RPMI8226 (cell line): ENCODE measurements at regions not wholly inside any gene's neighbourhood (a gene's known extent, or its start where the extent isn't known, plus 50 kb on each side); places are given as distances from the start of the nearest gene placed in this dataset.

Source experiments
- DNase-seq: peaks from one replicate; pipeline ENCODE4 v3.0.0-alpha.2; 2015

DNA sequence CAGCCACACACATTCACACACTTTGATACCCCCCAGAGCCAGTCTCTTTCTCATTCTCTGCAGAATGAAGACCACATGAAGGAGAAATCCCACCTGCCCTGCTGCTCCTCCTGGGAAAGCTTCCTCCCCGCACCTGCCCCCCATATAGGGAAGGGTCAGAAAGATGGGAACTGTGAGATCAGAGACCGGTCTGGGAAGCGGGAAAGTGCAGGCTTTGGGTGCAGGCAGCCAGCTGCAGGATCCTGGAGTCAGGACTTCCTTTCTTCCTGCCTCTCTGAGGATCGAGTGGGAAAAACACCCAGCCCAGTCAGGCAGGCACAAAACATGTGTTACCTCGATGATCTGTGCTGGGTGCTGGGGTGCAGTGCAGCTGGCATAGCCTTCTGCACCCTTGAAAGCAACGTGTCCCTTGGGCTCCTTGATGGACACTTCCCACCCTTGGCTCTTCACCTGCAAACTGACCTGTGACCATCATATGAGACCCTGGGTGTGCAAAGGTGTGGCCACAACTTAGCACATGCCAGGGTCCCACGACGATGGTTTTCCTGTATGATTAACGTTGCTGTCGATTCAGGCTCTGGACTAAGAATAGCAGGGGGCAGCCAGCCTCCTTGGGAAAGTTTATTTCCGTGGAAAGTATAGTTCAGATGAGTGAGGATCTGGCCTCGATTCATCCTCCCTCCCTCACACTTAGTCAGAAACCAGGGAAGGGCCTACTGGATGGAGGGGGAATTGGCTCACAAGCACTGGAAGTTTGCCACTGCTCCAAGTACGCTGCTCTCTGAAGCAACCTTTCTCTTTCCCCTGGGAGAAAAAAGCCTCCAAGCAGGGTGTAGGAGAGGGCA lies 105.4 kb upstream of the MED13L start:
- DNase-seq = no peak

DNA sequence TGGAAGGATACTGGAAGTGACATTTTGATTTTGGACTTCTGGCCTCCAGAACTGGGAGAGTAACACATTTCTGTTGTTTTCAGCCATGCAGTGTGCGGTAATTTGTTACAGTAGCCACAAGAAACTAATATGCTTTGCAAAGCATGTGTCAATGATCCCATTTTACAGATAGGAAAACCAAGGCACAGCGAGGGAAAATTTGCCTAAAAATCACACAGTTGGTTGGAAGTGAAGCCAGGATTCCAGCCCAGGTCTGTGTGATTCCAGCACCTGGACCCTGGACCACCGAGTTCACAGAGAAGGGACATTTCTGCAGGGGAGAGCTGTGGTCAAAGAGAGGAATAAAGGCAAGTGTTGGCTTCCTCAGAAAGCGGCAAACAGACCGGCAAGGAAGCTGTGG lies 106.7 kb upstream of the MED13L start:
- no peak for DNase-seq

DNA sequence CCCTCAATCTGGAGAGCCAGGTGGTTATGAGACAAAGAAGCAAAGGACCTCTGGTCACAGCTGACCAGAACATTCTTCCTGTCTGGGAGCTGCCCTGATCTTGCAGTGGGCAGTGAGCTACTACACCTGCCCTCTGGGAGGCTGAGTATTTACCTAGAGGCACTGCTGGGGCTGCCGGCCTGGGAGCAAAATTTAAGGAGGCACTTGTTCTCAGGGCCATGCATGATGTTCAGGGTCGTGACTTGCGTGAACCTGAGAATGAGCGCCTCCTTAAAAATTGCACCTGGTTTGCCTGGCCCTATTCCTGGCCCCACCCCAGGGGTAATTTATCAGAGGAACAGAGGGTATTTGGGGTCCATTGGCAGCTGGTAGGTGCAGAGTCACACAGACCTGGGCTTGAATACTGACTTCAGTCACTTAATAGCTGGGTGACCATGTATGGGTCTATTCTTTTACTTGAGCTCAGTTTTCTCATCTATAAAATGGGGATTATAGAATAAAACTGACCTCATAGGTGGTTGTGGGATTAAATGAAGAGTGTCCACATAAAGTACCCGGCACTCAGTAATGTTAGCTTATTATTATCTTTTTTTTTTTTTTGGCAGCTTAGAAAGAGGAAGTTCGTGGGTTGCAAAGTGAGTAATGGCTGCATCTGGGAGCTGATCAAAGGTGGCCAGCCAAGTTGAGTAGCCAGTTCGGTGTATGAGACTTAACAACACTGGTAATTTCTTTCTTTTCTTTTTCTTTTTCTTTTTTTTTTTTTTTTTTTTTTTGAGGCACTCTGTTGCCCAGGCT lies 107.4 kb upstream of the MED13L start:
- peak; percentile 55 for DNase-seq

DNA sequence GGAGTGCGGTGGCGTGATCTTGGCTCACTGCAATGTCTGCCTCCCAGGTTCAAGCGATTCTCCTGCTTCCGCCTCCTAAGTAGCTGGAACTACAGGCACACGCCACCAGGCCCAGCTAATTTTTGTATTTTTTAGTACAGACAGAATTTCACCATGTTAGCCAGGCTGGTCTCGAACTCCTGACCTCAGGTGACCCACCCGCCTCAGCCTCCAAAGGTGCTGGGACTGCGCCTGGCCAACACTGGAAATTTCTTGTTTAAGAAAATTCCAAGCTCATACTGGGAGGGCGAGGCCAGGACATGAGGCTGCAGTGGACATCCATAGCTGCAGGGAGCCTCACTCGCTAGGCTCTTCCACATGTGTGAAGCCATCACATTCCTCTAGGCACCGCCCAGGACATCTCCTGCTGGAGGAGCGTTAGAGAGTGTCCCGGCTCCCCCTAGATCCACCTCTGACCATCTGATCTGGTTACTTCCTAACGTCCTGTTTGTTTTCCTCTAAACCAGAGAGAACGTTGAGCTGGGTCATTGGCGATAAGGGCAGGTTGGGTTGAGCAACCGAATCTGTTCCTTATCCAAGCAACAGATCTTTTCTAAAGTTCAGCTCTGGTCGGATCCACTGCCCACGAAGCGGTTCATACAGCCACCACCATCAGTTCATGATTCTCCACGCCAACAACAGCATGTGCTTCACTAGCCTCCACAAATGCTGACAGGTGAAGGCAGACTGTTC lies 108.2 kb upstream of the MED13L start:
- no peak for DNase-seq

DNA sequence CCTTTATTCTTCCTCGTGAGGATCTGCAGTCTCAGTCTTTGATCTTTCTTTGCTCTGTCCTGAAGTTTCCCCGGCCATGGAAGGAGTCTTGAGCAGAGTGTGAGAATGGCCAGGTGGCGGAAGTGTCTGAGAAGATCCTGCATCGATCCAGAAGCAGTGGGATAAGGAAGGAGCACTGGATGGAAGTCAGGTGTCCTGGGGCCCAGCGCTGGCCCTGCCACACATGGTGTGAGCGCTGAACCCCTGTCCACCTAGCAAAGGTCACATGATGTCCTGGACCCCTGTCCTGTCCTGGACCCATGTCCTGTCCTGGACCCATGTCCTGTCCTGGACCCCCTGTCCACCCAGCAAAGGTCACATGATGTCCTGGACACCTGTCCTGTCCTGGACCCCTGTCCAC lies 111.8 kb upstream of the MED13L start:
- no peak for DNase-seq

DNA sequence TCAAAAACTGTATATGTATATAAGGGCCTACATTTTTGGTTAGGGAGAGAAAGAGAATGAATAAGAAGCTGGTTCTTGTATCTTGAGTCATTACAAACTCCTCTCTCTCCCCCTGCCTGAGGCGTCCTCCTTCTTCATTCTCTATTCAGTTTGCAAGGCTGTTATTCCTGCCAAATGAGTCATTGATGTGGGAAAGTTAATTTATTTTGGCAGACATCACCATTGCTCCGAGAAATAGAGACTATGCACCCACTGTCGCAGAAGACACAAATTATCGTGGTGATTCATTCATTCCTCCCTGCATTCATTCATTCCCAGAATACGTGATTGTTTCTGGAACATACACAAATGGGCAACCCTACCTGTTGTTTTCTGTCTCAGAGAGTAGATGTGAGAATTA lies 112.5 kb upstream of the MED13L start:
- DNase-seq = no peak

DNA sequence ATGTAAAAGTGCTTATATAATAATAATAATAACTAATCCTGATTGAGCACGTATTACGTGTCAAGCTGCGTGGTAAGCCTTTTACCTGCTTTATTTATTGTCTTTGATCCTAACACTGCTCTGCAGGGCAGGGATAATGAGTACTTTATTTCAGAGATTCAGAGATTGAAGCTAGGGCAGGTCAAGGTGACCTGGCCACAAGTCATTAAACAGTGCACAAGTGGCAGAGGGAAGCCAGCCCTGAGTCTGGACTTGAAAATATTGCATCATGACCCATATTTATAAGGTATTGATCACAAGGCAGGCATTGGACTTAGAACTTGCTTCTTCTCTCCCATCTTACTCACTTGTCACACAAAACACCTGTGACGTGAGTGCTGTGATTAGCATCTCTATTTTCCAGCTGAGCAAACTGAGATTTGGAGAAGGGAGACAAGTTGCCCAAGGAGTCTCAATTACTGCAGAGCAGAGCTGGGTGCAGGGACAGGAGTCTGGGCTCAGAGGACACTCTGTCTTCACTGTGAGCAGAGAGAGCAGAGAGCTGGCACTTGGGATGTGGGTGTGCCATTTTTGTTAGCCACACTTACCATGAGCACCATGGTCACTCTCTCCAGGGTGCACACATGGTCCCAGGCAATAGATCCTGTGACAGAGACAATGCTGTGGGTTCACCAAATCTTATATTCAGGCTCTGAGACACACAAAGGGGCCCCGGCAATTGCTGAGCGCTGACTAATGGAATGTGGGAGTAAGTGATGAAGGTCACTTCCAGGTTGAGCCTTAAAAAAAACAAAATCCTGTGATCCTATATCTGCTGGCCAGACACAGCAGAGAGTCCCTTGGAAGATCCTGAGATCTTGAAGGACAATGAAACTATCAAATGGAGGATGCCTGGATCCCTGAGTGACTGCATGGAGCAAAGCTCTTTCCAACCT lies 113.2 kb upstream of the MED13L start:
- DNase-seq = no peak

DNA sequence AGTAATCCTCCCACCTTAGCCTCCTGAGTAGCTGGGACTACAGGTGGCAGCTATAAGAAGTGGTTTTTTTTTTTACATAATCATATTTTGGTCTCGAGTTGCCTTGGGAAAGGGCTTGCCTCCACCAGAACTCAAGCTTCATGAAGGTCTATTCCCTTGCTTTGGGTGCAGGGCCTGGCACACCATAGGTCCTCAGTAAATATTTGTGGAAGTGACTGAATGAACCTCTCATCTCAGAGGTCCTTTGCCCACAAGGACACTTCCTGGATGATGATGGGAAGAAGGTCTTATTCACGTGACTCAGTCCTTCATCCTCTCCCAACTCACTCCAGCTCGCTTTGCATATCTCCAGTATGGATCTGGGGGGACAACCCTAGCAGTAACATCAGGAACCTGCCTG lies 114.0 kb upstream of the MED13L start:
- DNase-seq = no peak

DNA sequence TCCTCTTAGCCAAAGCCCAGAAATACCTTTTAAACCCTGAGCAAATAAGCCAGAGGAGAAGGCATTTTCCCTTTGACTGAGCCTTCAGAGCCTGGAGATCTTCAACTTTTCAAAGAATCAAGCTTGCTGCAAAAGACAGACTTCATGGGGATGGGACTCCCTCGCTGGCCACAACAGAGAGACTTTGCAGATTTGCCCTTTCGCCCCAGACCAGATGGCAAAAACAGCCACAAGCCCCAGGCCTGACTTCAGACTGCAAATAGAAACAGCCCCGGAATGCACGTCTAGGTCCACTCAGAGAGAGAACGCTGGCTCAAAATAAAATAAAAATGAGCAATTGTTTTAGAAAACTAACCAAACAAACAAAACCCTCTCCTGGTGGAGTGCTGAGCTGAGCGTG lies 114.6 kb upstream of the MED13L start:
- no peak for DNase-seq

DNA sequence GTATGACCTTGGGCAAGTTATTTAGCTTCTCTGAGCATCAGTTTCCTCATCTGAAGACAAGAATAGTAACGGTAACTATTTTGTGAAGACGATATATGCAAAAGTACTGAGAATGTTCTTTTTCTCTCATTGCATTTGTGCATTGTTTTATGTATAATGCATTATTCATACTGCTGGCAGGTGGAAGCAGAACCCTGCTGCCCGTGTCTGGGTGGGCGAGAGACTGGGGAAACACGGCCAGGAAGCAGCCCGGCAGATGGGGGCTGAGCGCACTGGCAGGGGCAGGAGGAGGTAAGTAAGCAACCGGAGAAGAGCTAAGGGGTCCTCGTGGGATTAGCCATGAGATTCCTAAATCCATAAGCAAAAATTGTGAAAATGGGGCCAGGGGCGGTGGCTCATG lies 115.8 kb upstream of the MED13L start:
- DNase-seq = no peak

DNA sequence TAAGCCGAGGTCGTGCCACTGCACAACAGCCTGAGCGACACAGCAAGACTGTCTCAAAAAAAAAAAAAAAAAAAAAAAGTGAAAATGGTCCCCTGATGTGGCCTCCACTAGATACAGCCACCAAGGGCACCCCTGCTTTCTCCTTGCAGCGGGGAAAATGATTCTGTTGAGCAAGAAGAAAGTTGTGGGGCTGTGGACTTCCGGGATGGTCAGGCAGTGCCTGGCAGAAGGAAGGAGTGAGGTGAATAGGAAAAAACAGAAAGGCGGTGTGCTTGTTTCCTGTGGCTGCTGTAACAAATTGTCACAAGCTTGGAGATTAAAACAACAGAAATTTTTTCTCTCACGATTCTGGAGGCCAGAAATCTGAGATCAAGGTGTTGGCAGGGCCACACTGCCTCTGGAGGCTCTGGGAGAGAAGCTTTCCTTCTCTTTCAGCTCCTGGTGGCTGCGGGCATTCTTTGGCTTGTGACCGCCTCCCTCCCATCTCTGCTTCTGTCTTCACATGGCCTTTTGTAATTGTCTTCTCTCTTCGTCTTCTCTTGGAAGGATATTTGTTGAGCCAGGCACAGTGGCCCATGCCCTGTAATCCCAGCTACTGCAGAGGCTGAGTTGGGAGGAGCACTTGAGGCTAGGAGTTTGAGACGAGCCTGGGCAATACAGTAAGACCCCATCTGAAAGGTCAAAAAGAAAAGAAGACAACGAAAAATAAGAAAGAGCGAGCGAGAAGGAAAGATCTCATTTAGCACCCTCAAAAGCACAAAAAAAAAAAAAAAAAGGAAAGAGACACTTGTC lies 116.6 kb upstream of the MED13L start:
- no peak for DNase-seq

DNA sequence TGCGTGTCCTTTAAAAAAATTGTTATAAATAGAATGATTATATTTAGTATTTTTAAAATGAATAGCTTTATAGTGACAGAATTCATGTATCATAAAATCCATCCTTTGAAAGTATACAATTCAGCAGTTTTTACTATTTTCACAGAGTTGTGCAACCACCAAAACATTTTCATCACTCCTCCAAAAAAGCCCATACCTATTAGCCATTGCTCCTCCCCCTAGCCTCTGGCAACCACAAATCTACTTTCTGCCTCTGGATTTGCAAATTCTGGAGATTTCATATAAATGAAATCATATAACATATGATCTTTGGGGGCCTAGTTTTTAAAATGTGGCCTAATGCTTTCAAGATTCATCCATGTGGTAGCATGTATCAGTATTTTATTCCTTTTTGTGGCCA lies 117.9 kb upstream of the MED13L start:
- DNase-seq = no peak

DNA sequence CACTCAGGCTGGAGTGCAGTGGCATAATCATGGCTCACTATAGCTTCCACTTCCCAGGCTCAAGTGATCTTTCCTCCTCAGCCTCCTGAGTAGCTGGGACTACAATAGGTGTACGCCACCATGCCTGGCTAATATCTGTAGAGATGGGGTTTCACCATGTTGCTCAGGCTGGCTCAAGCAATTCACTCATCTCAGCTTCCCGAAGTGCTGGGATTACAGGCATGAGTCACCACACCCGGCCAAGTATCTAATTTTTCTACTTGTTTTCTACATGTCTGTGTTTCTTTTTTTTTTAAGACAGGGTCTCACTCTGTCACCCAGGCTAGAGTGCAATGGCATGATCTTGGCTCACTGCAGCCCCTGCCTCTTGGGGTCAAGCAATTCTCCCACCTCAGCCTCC lies 119.7 kb upstream of the MED13L start:
- no peak for DNase-seq

DNA sequence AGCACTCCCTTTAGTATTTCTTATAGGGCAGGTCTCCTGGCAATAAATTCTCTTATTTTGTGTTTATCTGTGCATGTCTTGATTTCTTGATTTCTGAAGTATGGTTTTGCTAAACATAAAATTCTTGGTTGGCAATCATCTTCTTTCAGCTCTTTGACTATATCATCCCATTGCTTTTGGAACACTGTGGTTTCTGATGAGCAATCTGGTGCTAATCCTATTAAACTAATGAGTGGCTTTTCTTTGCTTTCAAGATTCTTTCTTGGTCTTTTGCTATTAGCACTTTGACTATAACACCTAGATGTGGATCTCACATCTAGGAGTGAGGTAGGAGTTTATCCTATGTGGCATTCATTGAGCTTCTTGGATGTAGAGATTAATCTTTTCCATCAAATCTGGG lies 120.7 kb upstream of the MED13L start:
- no peak for DNase-seq

DNA sequence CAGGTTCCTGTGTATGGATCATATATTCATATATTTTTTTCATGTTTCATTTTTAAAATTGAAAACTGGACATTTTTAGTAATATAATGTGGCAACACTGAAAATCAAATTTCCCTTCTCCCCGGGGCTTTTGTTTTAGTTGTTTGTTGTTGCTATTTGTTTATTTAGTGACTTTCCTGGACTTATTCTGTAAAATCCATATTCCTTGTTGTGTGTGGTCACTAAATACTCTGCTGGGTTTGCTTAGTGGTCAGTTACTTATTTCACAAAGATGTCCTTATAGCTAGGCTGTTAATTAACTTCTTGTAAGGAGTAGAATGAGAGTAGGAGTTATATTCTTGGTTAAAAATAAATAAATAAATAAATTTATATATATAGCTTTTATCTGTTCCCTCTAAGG lies 121.6 kb upstream of the MED13L start:
- no peak for DNase-seq

DNA sequence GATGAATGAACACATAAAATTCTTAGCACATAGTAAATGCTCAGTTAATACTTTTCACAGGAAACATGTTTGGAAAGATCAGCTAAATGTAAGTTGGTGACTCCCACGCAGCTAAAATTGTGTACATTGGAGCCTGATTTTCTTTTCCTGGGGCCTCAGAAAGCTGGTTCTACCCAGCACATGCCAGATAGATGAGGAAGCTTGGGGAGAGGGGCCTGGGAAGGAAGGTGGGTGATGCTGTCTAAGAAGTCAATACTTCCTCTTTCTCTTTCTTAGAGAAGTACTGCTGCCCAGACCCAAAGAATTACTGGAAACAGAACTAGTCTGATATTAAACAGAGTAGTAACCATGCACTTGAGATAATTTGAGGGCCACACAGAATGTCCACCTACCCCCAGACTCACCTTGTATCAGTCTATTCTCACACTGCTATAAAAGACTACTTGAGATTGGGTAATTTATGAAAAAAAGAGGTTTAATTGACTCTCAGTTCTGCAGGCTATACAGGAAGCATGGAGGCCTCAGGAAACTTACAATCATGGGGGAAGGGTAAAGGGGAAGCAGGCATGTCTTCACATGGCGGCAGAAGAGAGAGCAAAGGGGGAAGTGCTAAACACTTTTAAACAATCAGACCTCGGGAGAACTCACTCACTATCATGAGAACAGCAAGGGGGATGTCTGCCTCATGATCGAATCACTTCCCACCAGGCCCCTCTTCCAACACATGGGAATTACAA lies 123.3 kb upstream of the MED13L start:
- no peak for DNase-seq

DNA sequence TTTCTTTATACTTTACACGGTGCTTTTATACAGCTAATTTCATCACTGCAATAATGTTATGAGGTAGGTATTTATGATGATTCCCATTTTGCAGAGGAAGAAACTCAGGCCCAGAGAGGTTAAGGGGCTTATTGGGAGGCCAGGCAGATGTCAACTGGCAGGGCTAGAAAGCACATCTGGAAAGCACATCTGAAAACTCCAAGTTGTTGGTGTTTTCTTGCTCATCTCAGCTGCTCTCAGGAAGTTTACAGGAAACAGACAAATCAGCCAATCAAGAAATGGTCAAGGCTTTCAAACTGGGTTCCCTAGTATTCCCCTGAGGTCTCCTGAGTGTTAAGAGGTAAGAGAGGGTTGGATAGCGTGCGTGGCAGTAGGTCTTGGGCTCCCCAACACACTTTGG lies 124.1 kb upstream of the MED13L start:
- DNase-seq = no peak

DNA sequence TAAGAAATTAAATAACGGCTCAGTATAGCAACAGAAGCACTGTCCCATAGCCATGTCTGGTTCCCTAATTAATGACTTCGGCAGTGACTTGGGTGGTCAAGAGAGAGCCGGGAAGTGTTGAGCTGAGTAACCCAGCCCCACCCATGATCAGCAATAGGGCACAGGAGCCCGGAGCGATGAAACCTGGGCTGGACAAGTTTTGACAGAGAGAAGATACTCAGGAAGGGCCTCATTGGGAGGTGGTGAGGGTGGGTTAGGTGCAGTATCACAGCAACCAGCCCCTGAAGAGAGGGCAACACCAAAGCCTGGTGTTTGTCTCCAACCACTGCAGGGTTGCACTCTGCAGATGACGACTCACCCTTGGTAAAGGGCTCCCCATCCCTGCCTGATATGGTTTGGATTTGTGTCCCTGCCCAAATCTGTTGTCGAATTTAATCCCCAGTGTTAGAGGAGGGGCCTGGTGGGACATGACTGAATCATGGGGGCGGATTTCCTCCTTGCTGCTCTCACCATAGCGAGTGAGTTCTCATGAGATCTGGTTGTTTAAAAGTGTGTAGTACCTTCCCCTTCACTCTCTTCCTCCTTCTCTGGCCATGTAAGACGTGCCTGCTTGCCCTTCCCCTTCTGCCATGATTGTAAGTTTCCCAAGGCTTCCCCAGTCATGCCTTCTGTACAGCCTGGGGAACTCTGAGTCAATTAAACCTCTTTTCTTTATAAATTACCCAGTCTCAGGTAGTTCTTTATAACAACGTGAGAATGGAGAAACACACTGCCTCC lies 124.9 kb upstream of the MED13L start:
- no peak for DNase-seq

DNA sequence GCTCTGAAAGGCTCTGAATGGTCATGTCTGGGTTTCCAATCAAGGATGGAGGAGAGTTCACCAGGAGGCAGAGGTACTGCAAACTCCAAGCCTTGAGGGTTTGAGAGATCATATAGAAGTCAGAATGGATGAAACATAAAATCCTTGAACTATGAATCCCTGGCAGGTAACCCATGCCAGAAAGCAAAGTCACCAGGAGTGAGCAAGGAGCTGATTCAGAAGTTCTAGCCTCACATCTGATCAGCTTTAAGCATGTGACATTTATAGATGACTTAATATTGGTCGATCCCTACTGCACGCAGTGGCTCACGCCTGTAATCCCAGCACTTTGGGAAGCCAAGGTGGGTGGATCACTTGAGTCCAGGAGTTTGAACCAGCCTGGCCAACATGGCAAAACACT lies 126.1 kb upstream of the MED13L start:
- no peak for DNase-seq

DNA sequence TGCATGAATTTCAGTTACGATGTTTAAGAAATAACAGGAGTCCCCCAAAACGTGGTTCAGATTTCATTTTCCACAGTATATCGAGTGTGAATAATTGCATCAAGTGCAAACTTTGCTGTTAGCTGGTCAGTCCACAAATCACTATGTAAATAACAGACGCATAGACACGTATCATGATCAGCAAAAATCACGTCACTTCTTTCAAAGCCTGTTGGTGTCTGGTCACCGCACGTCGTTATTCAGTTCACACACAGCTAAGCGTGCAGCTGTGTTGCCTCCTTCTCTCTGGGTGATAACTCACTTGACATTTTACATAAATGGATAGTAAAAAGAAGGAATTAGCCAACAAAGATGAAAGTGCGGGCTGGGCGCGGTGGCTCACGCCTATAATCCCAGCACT lies 126.8 kb upstream of the MED13L start:
- DNase-seq = no peak
